K562 (cell line): ENCODE measurements at regions not wholly inside any gene's neighbourhood (a gene's known extent, or its start where the extent isn't known, plus 50 kb on each side); places are given as distances from the start of the nearest gene placed in this dataset.

ENCODE experiments used
- ATAC-seq: fragments of 200-7000 bp; cut with Tn5 transposase; 3 replicates; pipeline ENCODE4 v1.9.1; 2020; ENCODE audit warnings: moderate library complexity
- BruUV-seq: library from RNA; stranded (reverse); fragments of 400-500 nt; replicated peaks from 2 replicates; lab custom pipeline; 2021; lab: Mats Ljungman, UMichigan
- CTCF ChIA-PET: fragments of 300-600 bp; formaldehyde crosslinking; extraction: SDS; loops from one replicate; lab custom pipeline; 2021; ENCODE audit warnings: low intra/inter-chr PET ratio; lab: Yijun Ruan, JAX
- POLR2A ChIA-PET: fragments of 300-600, 350-650 bp; sonication (Branson Sonifier 250); formaldehyde crosslinking; extraction: SDS; loops from one replicate; lab custom pipeline; 2021; ENCODE audit warnings: antibody characterized with exemption, inconsistent platforms; lab: Yijun Ruan, JAX
- DNase-seq, 4 experiments: peaks; one replicate each; pipeline versions ENCODE4 v3.0.0 to v3.0.0-alpha.2; 2011 to 2018; ENCODE audit warnings: low spot score in 3 of 4, mixed read lengths in 3 of 4; ENCODE audit errors: extremely low read depth in 1 of 4
- FAIRE-seq: peaks from 2 replicates; lab custom pipeline; 2011; peaks lifted over from hg19 to GRCh38; lab: Jason Lieb, UNC
- H2AFZ ChIP-seq: 2 replicates; pipeline ENCODE4 v1.6.0; 2011; ENCODE audit warnings: low read depth, low read length, control low read depth, inconsistent platforms
- H3K27ac ChIP-seq: fragments of 200-600 bp; 3 replicates; pipeline ENCODE4 v1.8.0; 2011; ENCODE audit warnings: low read depth, mild to moderate bottlenecking, control low read depth, inconsistent platforms, low read length, moderate library complexity, mixed read lengths; ENCODE audit errors: extremely low read depth
- H3K27me3 ChIP-seq, 2 experiments: fragments of 300-600 bp in 1 of 2; 2 replicates in 1 of 2; 3 replicates in 1 of 2; pipeline versions ENCODE4 v1.6.0 to v1.8.0; 2011; ENCODE audit warnings: inconsistent platforms in 2 of 2, low read length in 2 of 2, mild to moderate bottlenecking in 1 of 2, mixed read lengths in 1 of 2, moderate library complexity in 1 of 2; ENCODE audit not compliant: control insufficient read depth in 2 of 2, insufficient read depth in 2 of 2
- H3K36me3 ChIP-seq: fragments of 300-600 bp; 3 replicates; pipeline ENCODE4 v1.8.0; 2011; ENCODE audit warnings: mild to moderate bottlenecking, low read length, inconsistent platforms; ENCODE audit not compliant: control insufficient read depth, insufficient read depth
- H3K4me1 ChIP-seq, 2 experiments: fragments of 200-600 bp in 1 of 2; replicated peaks in 1 of 2; 2 replicates in 1 of 2; 3 replicates in 1 of 2; pipeline versions ENCODE4 v1.5.1 to v1.8.0; 2011; ENCODE audit warnings: inconsistent platforms in 2 of 2, low read length in 2 of 2, mild to moderate bottlenecking in 1 of 2, mixed read lengths in 1 of 2, moderate library complexity in 1 of 2; ENCODE audit not compliant: control insufficient read depth in 2 of 2, insufficient read depth in 2 of 2
- H3K4me2 ChIP-seq: 2 replicates; pipeline ENCODE4 v1.6.1; 2011; ENCODE audit warnings: low read length, control low read depth, inconsistent platforms, mixed read lengths; ENCODE audit not compliant: insufficient read depth
- H3K4me3 ChIP-seq: fragments of 200-600 bp; sonication (generic), shearing (Covaris generic); 2 replicates; pipeline ENCODE4 v1.5.1; 2016; ENCODE audit warnings: control low read depth, inconsistent platforms
- H3K79me2 ChIP-seq: fragments of 200-600 bp; 3 replicates; pipeline ENCODE4 v1.8.0; 2011; ENCODE audit warnings: low read length, inconsistent platforms; ENCODE audit not compliant: control insufficient read depth, insufficient read depth
- H3K9ac ChIP-seq, 2 experiments: 2 replicates each; pipeline versions ENCODE4 v1.6.0 to v1.6.1; 2011; ENCODE audit warnings: low read depth in 2 of 2, low read length in 2 of 2, control low read depth in 1 of 2, inconsistent platforms in 1 of 2, mild to moderate bottlenecking in 1 of 2, mixed read lengths in 1 of 2; ENCODE audit not compliant: insufficient read depth in 1 of 2
- H3K9me1 ChIP-seq: one replicate; pipeline ENCODE4 v1.6.0; 2011; ENCODE audit warnings: inconsistent platforms, mild to moderate bottlenecking, low read length, moderate library complexity; ENCODE audit not compliant: control insufficient read depth, insufficient read depth
- H3K9me3 ChIP-seq: replicated peaks from 2 replicates; pipeline ENCODE4 v1.5.1; 2011; ENCODE audit warnings: low read depth, low read length, inconsistent platforms; ENCODE audit not compliant: control insufficient read depth, insufficient read depth
- H4K20me1 ChIP-seq: replicated peaks from 2 replicates; pipeline ENCODE4 v1.6.1; 2011; ENCODE audit warnings: low read length, inconsistent platforms, mixed read lengths; ENCODE audit not compliant: control insufficient read depth, insufficient read depth
- RBM17 ChIP-seq: fragments of 200-400 bp; formaldehyde crosslinking; IDR thresholded peaks from 2 replicates; pipeline ENCODE4 v1.6.1; 2017; ENCODE audit warnings: low read depth, mild to moderate bottlenecking, low read length, borderline replicate concordance
- ZFX ChIP-seq: sonication (generic); formaldehyde crosslinking; IDR thresholded peaks from 2 replicates; pipeline ENCODE4 v1.8.0; 2022; ENCODE audit warnings: mild to moderate bottlenecking, missing genetic modification reagents, moderate library complexity
- ZNF3 ChIP-seq: fragments of 250-450 bp; sonication (Bioruptor Pico); IDR thresholded peaks from 2 replicates; pipeline ENCODE4 v1.5.0; 2021; ENCODE audit warnings: mild to moderate bottlenecking, moderate library complexity
- ZNF324 ChIP-seq: fragments of 250-450 bp; sonication (Bioruptor Pico); IDR thresholded peaks from 2 replicates; pipeline ENCODE4 v1.4.0; 2020; ENCODE audit warnings: mild to moderate bottlenecking
- ZNF764 ChIP-seq: fragments of 250-450 bp; sonication (Bioruptor Pico); IDR thresholded peaks from 2 replicates; pipeline ENCODE4 v1.4.0; 2020; ENCODE audit warnings: low read depth, mild to moderate bottlenecking, moderate library complexity
- WGBS: fragments of 100-300 bp; shearing (Covaris generic); methylation state at CpG from one replicate; pipeline ENCODE4 v1.1.6; 2016; ENCODE audit warnings: low coverage, mixed read lengths; ENCODE audit not compliant: insufficient coverage; ENCODE audit errors: missing lambda C conversion rate; 5-methylcytosine and 5-hydroxymethylcytosine counted together
- in situ Hi-C: fragments of 300-500 bp; cut with MboI; formaldehyde crosslinking; loops from 4 replicates; pipeline ENCODE4 v1.15.0; 2018; ENCODE audit warnings: inconsistent platforms, mixed read lengths
- intact Hi-C: fragments of 100-400 bp; cut with micrococcal nuclease; formaldehyde crosslinking; loops from 2 replicates; pipeline ENCODE4 v1.14.2; 2022
- TF ChIP-seq, protein P1 (sequence below): fragments of 200-400 bp; formaldehyde crosslinking; IDR thresholded peaks from 2 replicates; pipeline ENCODE4 v1.6.1; 2017; ENCODE audit warnings: mild to moderate bottlenecking, low read depth, low read length, moderate library complexity

DNA sequence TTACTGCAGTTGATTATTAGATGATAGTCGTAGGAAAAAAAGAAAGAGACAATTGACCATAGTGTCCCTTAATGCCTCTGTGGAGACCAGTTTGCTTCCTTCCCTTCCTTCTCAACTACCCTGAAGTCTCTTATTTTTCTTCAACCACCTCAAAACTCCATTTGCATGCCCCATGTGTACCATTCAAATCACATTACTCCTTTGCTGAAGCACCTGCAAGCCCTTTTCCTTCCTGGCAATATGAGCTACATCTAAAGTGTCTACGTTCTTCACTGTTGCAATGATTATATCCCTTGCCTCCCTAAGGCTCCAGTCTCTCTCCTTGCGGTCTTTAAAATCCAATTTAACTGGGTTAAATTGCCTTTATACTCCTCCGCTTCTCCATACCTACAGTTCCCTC lies 867.4 kb upstream of the API5 start:
- Histone ChIP-seq H3K4me2 (no peak overlapping the region), H3K79me2 (no peaks in the 10 kb centered on the region), H3K4me3 (no peak overlapping the region), H4K20me1 (no peaks in the 10 kb centered on the region), H3K9me1 (no peaks in the 10 kb centered on the region), H3K36me3 (no peaks in the 10 kb centered on the region), H3K27ac (no peak overlapping the region), H2AFZ (no peak overlapping the region), H3K9me3 (0 out of 2 replicates have a peak, but pooled peaks cover 2% of the 10 kb centered on the region)
- ChIA-PET POLR2A (no interaction called here), CTCF (no interaction called here)
- DNase-seq (no peak), ATAC-seq (no peak), FAIRE-seq (no peak)
- in situ Hi-C loops, result no loop called here
- 2% methylated on average over 4 of the region's 4 CpGs for WGBS
- BruUV-seq, result no TSS peak
- intact Hi-C loops, result no loop called here
- TF ChIP-seq ZNF324 (CRISPR knock-in tag) (no peak), RBM17 (no peak), ZNF3 (no peak), ZNF764 (CRISPR knock-in tag) (no peak), ZFX (CRISPR knock-in tag) (no peak)
- TF ChIP-seq, protein P1, sequence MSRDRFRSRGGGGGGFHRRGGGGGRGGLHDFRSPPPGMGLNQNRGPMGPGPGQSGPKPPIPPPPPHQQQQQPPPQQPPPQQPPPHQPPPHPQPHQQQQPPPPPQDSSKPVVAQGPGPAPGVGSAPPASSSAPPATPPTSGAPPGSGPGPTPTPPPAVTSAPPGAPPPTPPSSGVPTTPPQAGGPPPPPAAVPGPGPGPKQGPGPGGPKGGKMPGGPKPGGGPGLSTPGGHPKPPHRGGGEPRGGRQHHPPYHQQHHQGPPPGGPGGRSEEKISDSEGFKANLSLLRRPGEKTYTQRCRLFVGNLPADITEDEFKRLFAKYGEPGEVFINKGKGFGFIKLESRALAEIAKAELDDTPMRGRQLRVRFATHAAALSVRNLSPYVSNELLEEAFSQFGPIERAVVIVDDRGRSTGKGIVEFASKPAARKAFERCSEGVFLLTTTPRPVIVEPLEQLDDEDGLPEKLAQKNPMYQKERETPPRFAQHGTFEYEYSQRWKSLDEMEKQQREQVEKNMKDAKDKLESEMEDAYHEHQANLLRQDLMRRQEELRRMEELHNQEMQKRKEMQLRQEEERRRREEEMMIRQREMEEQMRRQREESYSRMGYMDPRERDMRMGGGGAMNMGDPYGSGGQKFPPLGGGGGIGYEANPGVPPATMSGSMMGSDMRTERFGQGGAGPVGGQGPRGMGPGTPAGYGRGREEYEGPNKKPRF, result no peak
- TF ChIP-seq, all 486 proteins: peak for 0
- Histone ChIP-seq H3K4me1 (no peaks in the 10 kb centered on the region), H3K9ac (no peak overlapping the region), H3K27me3 (no peaks in the 10 kb centered on the region)
